SK-MEL-5 (cell line): ENCODE measurements at regions not wholly inside any gene's neighbourhood (a gene's known extent, or its start where the extent isn't known, plus 50 kb on each side); places are given as distances from the start of the nearest gene placed in this dataset.
"Not testable (repeated sequence)": the region's sequence is repeated elsewhere in the genome, so short reads cannot be mapped to it uniquely, and the experiment has no call there.

Experiments
- DNase-seq: peaks from one replicate; pipeline ENCODE4 v3.0.0-alpha.2; 2016; ENCODE audit warnings: low read depth, low spot score
- in situ Hi-C: cut with HindIII; loops from 2 replicates; pipeline ENCODE4 v1.10.0; 2016; ENCODE audit warnings: low sequenced_read_pairs, high pct_unique_total_duplicates, low pct_unique_long_range_greater_than_20kb

DNA sequence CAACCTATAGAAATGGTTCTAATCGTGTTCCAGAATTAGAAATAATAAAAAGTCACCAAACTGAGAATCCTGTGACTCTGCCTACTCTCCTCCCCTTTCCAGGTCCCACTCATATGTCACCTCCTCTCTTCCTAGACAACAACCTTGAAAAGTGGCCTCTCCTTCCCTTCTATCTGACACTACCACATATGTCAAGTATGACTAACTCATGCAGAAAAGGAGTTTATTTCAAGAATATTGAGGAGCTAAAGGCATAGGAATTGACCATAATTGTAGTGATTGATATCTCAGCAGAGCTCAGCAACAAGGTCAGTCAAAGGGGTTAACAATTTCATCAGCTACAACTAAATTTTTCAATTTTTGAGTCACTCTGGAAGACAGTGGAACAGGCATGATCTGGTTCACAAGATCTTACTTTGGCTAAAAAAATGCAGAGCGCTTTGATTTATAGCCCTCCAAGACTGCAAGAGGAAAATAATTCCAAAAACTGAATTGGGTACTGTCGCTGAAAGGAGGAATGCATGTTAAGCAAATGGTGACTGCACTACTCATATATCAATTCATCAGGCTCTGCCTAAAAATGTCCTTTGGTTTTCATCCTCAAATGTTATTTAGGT is 160.6 kb upstream of the ARHGEF26 start:
- in situ Hi-C loops, result no loop called here

DNA sequence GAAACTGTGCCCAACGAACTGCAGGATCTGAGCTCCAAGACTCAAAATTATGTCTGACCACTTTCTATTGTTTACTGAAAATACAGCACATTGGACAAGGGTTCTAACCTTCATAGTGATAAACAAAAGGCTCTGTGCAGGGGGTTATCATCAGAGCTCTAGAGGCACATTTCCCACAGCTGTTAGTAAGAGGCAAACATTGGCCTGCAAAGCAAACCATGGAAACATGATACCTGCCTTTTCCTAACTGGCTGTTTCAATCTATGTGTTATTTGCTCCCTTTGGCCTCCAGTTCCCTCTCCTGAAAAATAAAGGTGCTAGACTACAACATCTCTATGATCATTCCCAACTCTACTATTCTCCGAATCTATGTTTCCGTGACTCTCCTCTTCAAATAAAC is 159.7 kb upstream of the ARHGEF26 start:
- DNase-seq, result no peak
- in situ Hi-C loops, result no loop called here

More for the DNA sequence above, 160.6 kb upstream of the ARHGEF26 start:
- DNase-seq, result no peak

DNA sequence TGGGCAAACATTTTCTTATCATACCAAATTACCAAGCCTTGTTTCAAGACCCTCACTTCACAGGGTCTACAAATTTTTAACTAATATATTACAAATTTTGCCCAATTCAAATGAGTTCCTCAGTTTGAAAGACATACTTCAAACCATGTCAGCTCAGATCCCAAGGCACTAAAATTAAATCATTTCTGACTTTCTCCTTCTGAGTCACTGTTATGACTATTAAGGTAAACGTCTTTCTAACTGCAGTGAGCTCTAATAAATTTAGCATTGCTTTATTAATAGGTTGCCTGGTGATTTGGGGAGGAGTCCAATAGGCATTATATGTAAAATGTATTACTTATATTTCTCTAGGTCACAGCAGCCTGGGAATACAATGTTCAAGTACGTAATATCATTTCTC is 158.2 kb upstream of the ARHGEF26 start:
- in situ Hi-C loops, result no loop called here

DNA sequence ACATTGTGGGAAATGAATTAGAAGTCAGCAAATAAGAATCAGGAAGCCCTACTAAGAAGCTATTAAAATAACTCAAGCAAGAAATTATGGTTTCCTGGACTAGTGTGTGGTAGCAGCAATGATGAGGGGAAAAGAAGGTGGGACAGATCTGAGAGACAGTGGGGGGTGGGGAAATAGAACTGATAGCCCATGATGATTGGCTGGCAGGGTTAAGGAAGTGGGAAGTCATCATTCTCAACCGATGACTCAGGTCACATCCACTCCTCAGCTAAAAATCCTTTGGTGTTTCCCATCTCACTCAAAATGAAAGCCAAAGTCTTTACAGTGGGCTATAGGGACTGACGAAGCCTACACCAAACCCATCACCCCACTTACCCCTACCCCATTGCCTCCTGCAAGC is 153.9 kb upstream of the ARHGEF26 start:
- DNase-seq, result no peak

More for the DNA sequence above, 158.2 kb upstream of the ARHGEF26 start:
- DNase-seq, result no peak

DNA sequence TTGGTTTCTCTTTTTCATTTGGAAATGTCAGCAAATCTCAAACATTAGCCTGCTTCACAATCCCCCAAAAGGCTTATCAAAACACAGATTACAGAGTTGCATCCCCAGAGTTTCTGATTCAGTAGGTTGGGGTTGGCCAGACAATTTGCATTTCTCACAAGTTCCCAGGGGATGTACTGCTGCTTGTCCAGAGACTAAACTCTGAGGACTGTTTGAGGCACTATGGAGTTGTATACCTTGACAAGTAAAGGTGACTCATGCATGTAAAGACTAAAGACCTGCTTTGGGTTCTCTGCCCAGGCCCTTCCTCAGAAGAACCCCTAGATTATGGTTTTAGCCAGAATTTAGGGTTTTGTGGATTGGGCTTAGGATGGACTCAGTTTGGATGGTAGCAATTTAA is 151.1 kb upstream of the ARHGEF26 start:
- in situ Hi-C loops, result no loop called here
- no peak for DNase-seq

More for the DNA sequence above, 153.9 kb upstream of the ARHGEF26 start:
- in situ Hi-C loops, result no loop called here

DNA sequence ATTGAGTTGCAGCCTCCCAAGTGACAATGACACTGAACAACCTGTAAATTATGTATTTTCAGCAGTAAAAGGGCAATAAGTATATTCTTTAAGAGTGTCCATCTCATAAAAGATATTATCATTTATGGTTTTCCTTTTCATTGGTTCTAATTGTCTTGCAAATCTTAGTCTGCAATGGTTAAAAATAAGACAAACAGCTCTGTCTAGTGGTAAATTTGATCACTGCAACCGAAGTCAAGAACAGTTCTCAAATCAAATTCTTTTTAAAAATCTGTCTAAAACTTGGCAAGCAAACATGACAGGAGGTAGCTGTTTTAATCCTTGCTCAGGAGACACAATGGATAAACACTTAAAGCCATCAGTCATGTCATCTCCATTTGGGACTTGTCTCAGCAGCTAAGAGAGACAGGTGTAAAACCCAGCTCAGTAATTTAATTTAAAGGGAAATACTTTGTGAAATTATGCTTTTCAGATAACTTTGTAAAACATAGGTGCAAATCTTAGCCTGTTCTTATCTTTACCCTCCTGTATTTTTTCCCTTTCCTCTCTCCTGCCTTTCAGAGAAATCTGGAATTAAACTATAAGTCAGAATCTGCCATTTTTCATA is 150.3 kb upstream of the ARHGEF26 start:
- DNase-seq, result peak; percentile 58
- in situ Hi-C loops, result no loop called here

DNA sequence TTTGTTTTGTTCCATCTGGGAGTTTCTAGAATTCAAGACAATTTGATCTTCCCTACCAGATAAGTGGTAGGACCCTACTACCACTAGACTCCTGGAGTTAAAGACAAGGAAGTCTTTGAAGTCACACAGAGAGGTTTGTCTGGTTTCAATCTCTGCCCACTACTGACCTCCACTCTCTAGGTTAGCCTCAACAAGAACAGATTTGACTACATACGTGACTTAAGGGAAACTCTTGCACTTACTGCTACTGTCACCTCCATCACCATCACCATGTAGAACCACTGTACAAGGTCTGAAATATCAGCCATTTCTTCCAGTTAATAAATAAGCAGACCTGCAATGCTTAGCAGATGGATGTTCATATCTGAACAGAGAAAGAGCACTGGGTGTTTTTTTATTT is 148.3 kb upstream of the ARHGEF26 start:
- in situ Hi-C loops, result no loop called here

DNA sequence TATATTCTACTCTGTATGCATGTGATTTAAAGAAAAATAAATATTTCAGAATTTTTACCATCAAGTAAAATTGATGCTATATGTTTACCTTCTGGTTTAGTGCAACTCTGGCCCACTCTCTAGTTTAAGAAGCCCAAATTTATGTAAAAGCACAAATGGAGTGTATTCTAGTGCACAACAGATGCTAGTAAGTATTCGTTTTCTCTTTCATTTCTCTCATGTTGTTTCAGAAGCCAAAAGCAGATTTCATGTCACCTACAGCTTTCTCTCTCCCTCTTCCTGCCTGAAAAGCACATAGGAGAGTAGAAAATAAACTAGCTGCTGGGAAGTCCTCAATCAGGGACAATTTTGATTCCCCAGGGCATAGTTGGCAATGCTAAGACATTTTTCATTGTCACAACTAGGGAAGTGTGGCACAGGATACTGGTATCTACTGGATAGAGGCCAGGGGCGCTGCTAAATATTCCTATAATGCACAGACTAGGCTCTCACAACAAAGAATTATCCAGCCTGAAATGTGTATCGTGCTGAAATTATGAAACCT is 147.4 kb upstream of the ARHGEF26 start:
- in situ Hi-C loops, result no loop called here
- DNase-seq, result no peak

More for the DNA sequence above, 148.3 kb upstream of the ARHGEF26 start:
- no peak for DNase-seq

DNA sequence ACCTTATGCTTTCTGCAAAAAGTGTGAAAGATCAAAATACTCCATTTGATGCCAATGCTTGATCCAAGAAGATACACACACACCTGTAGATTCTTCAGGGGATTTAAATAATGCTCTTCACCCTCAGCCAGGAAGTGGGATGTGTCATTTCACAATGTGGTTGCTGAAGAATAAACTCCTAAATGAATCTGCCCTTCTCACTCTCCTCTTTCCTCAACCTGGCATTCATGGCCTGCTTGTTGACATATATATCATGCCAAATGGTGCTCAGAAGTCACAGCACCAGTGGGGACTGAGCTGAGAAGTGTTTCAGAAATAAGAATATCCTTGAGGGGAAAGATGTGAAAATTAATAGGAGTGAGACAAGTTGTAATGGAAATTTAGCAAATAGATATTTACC is 146.6 kb upstream of the ARHGEF26 start:
- DNase-seq, result no peak
- in situ Hi-C loops, result no loop called here

DNA sequence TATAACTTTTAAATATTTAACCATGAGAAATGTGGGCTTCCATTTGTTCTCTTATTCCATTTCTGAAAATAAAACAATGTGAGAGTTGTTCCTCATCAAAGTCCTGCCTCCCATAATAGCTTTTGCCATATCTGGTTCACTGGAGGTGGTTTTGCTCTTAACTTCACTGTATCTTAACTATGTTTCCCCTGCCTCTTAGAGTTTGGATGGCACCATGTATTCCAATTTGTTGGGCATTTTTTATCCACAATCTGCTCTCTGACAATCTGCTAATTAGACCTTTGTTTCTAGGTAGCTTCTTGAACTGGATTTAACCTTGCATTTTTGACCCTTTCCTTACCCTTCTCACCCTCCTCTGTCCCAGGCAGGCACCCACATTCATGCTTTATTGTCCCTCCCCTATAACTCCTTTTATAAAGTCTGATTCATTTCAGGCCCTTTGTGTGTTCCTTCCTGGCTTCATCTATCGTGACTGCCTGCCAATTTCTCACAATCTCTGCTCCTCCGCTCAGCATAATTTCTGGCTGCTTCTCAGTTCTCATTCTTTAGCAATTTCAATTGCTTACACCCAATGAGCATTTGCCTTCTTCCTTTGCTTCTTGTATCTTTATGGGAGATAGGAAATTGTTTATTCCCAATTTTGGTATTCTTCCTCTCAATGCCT is 144.2 kb upstream of the ARHGEF26 start:
- in situ Hi-C loops, result no loop called here
- DNase-seq, result no peak

DNA sequence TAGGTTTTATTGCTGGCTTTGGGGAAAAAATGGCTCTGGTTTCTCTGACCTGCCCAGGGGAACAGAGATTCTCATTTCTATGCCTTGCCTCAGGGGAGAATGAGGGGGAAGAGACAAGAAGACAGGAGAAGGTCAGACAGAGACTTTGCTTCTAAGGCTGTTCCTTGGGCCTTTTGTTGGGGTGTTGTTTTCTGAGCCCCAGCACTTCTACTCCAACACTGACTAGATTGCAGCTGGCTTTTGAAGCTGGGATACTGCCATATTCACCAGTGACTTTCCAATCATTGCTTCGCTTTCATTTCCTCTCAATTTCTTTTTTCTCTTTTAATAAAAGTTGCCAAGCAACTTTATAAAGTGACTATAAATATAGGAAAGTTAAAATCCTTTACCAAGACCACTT is 143.2 kb upstream of the ARHGEF26 start:
- in situ Hi-C loops, result no loop called here
- no peak for DNase-seq

DNA sequence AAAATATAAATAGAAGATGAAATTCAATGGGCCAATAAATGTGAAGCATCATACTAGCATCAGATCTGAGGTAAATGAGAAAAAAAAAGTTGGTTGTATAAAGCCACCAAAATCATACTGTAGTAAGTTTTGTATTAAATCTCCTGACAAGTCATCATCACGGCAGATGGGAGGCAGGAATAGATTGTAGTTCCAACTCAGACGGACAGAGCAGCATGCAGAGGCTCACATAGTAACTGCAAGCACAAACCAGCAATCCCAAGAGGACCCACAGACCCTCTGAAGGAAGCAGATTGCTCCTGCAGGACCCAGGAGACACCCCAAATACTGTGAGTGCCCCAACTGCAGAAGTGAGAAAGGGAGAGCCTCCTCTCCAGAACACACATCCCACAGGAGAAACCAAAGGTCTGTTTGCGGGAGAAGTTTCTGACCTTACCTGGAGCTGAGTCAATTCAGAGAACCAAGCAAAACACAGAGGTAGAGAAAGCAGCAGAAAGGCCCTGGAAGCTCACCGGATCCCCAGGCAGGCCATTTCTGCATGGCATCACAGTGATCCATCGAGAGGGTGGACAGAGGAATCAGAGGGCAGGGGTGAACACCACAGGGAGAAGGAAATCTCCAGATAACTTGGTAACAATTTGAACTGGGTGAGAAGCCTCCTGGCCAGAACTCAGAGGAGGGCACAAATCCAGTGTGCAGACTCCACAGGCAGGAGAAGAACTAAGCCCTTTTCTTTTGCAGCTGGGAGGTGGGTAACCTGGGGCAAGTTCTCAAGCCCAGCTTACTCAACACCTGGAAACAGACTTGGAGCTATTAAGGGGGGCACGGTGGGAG is 141.6 kb upstream of the ARHGEF26 start:
- in situ Hi-C loops, result no loop called here
- no peak for DNase-seq

DNA sequence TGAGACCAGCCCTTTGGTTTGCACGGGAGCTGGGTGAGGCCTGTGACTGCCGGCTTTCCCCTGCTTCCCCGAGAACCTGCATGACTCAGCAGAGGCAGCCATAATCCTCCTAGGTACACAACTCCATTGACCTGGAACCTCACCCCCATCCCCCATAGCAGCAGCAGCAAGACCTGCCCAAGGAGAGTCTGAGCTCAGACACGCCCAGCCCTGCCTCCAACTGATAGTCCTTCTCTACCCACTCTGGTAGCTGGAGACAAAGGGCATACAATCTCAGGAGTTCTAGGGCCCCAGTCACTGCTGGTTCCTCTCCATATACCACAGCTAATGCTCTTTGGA is 141.0 kb upstream of the ARHGEF26 start:
- no peak for DNase-seq
- in situ Hi-C loops, result no loop called here

DNA sequence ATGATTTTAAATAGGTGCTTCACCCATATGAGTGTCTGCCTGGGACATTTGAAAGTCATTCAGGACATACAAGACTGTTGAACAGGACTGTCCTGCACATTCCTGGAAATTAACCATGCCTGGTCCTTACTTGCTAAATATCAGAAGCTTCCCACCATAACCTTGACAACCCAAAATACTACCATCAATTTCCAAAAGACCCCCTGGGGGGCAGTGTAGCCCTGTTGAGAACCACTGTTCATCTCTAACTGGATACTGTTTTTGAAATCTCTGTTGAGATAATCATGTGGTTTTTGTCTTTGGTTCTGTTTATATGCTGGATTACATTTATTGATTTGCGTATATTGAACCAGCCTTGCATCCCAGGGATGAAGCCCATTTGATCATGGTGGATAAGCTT is 123.8 kb upstream of the ARHGEF26 start:
- peak; percentile 82 for DNase-seq
- in situ Hi-C loops, result not testable (repeated sequence)

DNA sequence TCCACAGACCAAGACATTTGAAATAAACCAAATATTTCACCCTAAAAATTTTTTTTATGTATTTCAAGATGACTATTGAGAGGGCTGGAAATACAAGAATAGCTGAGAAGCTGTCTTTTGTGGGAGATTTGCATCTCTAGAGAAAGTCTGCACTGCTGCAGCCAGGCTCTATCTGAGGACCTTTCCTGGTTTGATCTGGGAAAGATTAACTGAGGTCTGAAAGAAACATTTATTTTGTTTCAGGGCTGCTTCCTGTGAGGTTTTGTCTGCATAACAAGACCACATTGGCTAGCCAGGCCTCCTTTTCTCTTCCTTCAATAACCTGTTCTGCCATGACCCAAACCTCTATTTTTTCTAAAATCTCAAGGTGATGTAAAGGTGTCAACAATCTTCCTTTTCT is 117.5 kb upstream of the ARHGEF26 start:
- in situ Hi-C loops, result no loop called here
- no peak for DNase-seq

DNA sequence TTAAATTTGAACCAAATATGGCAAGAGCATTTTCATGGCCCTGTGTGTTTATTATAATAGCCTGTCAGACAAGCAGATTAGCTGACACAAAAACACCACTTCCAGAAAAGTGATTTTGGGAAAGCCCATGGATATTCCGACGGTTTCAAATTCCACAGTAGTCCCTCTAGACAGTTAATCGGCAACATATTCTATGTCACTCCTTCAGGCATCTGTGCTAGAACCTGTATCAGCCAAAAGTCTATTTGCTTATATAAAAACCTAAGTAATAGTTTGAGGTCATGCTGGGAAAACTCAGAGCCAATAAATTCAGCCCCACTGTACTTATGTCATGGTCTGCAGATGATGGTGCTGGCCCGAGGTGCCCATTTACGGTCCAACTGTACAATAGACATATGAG is 110.2 kb upstream of the ARHGEF26 start:
- in situ Hi-C loops, result no loop called here
- no peak for DNase-seq

DNA sequence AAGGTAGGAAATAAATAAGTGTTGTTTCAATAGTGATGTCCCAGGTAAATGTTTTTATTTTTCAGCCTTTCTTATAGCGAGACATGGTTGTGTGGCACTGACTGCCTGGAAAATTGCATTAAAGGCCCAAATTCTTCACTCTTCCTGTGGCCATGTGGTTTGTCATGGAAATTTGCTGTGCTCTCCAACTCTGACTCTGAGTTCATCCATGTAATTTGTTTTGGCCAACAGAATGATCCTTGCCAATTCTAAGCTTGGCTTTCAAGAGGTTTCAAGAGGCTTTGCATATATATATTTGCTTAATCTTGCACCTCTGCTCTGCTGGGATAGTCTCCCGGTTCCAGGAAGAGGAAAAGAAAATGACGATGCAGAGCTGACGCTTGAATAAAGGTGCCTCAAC is 107.5 kb upstream of the ARHGEF26 start:
- in situ Hi-C loops, result no loop called here
- DNase-seq, result no peak

DNA sequence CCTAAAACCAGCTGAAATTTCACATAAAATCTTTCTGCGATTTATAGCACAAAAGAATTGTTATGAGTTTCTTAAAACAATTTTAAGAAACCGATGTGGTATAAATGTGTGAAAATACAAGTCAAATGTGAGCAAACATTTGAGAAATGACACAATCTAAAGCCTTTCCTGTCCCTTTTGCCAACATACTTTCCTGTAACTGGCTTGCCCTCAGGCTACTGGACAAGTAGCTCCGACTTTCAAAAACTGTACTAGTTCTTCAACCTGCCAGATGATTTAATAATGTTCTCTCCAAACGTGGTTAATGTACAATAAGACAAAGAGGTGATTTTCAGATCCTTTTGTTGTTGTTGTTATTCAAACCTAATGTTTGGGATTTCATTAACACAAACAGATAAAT is 105.9 kb upstream of the ARHGEF26 start:
- in situ Hi-C loops, result no loop called here
- no peak for DNase-seq
